GM23338 (cell line): ENCODE measurements at regions not wholly inside any gene's neighbourhood (a gene's known extent, or its start where the extent isn't known, plus 50 kb on each side); places are given as distances from the start of the nearest gene placed in this dataset.

Source experiments
- ATAC-seq: fragments of 200-7000 bp; cut with Tn5 transposase; 3 replicates; pipeline ENCODE4 v1.9.1; 2020
- DNase-seq: peaks from one replicate; pipeline ENCODE4 v3.0.0-alpha.2; 2015; ENCODE audit warnings: low spot score
- H2AFZ ChIP-seq: fragments of 200-600 bp; sonication (generic); 2 replicates; pipeline ENCODE4 v1.8.0; 2016; ENCODE audit warnings: antibody characterized with exemption, mild to moderate bottlenecking, moderate library complexity
- H3F3A ChIP-seq: fragments of 200-600 bp; sonication (generic); replicated peaks from 2 replicates; pipeline ENCODE4 v1.8.0; 2017; ENCODE audit warnings: antibody characterized with exemption, mixed run types, low read depth
- H3K27ac ChIP-seq: fragments of 200-600 bp; sonication (generic); 2 replicates; pipeline ENCODE4 v1.6.1; 2016; ENCODE audit warnings: low read depth
- H3K27me3 ChIP-seq: fragments of 200-600 bp; sonication (generic); 2 replicates; pipeline ENCODE4 v1.8.0; 2016; ENCODE audit warnings: mild to moderate bottlenecking, mixed run types, moderate library complexity; ENCODE audit not compliant: insufficient read depth
- H3K36me3 ChIP-seq: fragments of 200-600 bp; sonication (generic); 2 replicates; pipeline ENCODE4 v1.8.0; 2016; ENCODE audit warnings: mild to moderate bottlenecking; ENCODE audit not compliant: insufficient read depth
- H3K4me1 ChIP-seq: fragments of 200-600 bp; sonication (generic); 2 replicates; pipeline ENCODE4 v1.8.0; 2016; ENCODE audit warnings: mild to moderate bottlenecking, moderate library complexity; ENCODE audit not compliant: insufficient read depth
- H3K4me2 ChIP-seq: fragments of 200-600 bp; sonication (generic); 2 replicates; pipeline ENCODE4 v1.7.1; 2017; ENCODE audit warnings: mixed run types
- H3K4me3 ChIP-seq: fragments of 200-600 bp; sonication (generic); 2 replicates; pipeline ENCODE4 v1.6.1; 2016; ENCODE audit warnings: mixed run types
- H3K79me2 ChIP-seq: fragments of 200-600 bp; sonication (generic); replicated peaks from 2 replicates; pipeline ENCODE4 v1.8.0; 2017; ENCODE audit warnings: mild to moderate bottlenecking; ENCODE audit not compliant: insufficient read depth
- H3K9me2 ChIP-seq: fragments of 200-600 bp; sonication (generic); 2 replicates; pipeline ENCODE4 v1.8.0; 2017; ENCODE audit not compliant: insufficient read depth
- H4K20me1 ChIP-seq: fragments of 200-600 bp; sonication (generic); replicated peaks from 2 replicates; pipeline ENCODE4 v1.8.0; 2017; ENCODE audit warnings: mild to moderate bottlenecking; ENCODE audit not compliant: insufficient read depth
- H3K27ac Mint-ChIP-seq: 2 replicates; pipeline ENCODE4 v1.8.0; 2020; ENCODE audit warnings: inconsistent platforms, mild to moderate bottlenecking, moderate library complexity, mixed read lengths
- H3K27me3 Mint-ChIP-seq: 3 replicates; pipeline ENCODE4 v1.8.0; 2022; ENCODE audit warnings: low read depth, mild to moderate bottlenecking, moderate library complexity, mixed read lengths, inconsistent platforms; ENCODE audit not compliant: insufficient read depth, poor library complexity
- H3K36me3 Mint-ChIP-seq: 3 replicates; pipeline ENCODE4 v1.8.0; 2021; ENCODE audit warnings: low read depth, mild to moderate bottlenecking, inconsistent platforms, moderate library complexity, mixed read lengths
- H3K4me1 Mint-ChIP-seq: 3 replicates; pipeline ENCODE4 v1.8.0; 2020; ENCODE audit warnings: mild to moderate bottlenecking, inconsistent platforms, mixed read lengths
- H3K4me3 Mint-ChIP-seq: 3 replicates; pipeline ENCODE4 v1.8.0; 2021; ENCODE audit warnings: moderate library complexity, mild to moderate bottlenecking, inconsistent platforms, mixed read lengths
- H3K9me3 Mint-ChIP-seq: 3 replicates; pipeline ENCODE4 v1.8.0; 2020; ENCODE audit warnings: moderate library complexity, mild to moderate bottlenecking, inconsistent platforms, mixed read lengths
- CREB1 ChIP-seq: fragments of 250-450 bp; sonication (Bioruptor Pico); IDR thresholded peaks from 2 replicates; pipeline ENCODE4 v1.5.0; 2020; ENCODE audit warnings: low read depth, mild to moderate bottlenecking, moderate library complexity
- EZH2 ChIP-seq: fragments of 200-600 bp; sonication (generic); IDR thresholded peaks from one replicate; pipeline ENCODE4 v1.8.0; 2017; ENCODE audit warnings: antibody characterized with exemption, mild to moderate bottlenecking, low read depth; ENCODE audit not compliant: unreplicated experiment
- JUNB ChIP-seq: IDR thresholded peaks from one replicate; pipeline ENCODE4 v1.6.1; 2016; ENCODE audit warnings: antibody characterized with exemption; ENCODE audit not compliant: unreplicated experiment
- POLR2AphosphoS5 ChIP-seq: IDR thresholded peaks from 2 replicates; pipeline ENCODE4 v1.6.1; 2016; ENCODE audit warnings: antibody characterized with exemption, low read depth
- STAT1 ChIP-seq: IDR thresholded peaks from one replicate; pipeline ENCODE4 v1.6.1; 2016; ENCODE audit warnings: antibody characterized with exemption; ENCODE audit not compliant: unreplicated experiment
- ZNF114 ChIP-seq: fragments of 250-450 bp; sonication (Bioruptor Pico); IDR thresholded peaks from 2 replicates; pipeline ENCODE4 v1.5.0; 2020; ENCODE audit warnings: mild to moderate bottlenecking, moderate library complexity
- ZNF331 ChIP-seq: fragments of 250-450 bp; sonication (Bioruptor Pico); IDR thresholded peaks from 2 replicates; pipeline ENCODE4 v1.5.0; 2020; ENCODE audit warnings: low read depth, mild to moderate bottlenecking, moderate library complexity
- TF ChIP-seq, protein P1 (sequence below): IDR thresholded peaks from one replicate; pipeline ENCODE4 v1.6.1; 2018; ENCODE audit warnings: antibody characterized with exemption; ENCODE audit not compliant: unreplicated experiment
- TF ChIP-seq, protein P2 (sequence below): fragments of 250-450 bp; sonication (Bioruptor Pico); IDR thresholded peaks from 2 replicates; pipeline ENCODE4 v1.5.0; 2020; ENCODE audit warnings: mild to moderate bottlenecking, moderate library complexity
- TF ChIP-seq, protein P3 (sequence below), 2 experiments: fragments of 200-600 bp in 1 of 2; sonication (generic) in 1 of 2; conservative IDR thresholded peaks; 2 replicates each; pipeline versions ENCODE4 v1.5.1 to v1.6.1; 2016 to 2017; ENCODE audit warnings: antibody characterized with exemption in 2 of 2, low read depth in 2 of 2, mild to moderate bottlenecking in 2 of 2, moderate library complexity in 1 of 2

DNA sequence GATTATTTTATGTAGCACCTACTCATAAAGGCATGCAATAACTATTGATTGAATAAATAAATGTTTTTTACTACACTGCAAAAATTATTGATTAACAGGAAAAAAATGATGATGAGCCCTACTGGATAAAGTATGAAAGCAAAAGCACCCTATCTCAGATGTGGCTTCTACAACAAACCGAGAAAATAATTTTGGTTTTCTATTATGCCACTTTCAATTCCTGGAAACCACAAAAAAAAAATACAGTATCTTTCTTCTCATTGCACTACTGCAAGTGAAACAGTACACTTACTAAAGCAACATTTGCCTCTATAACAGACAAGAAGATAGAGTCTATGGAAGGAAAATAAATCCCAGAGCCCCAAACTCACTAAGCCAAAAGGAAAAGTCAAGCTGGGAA lies 1882.4 kb downstream of the NCAM2 start:
- peaks cover 24% of the 10 kb centered on the region for H3K4me1 Mint-ChIP-seq
- Histone ChIP-seq H3K9me2 (no peaks in the 10 kb centered on the region), H3K36me3 (no peaks in the 10 kb centered on the region), H3K4me1 (peaks cover 23% of the 10 kb centered on the region), H3K27me3 (no peaks in the 10 kb centered on the region), H2AFZ (no peak overlapping the region), H3K27ac (no peak overlapping the region; the same call in 1 of the 2 replicates), H3K4me2 (no peak overlapping the region), H3K79me2 (no peaks in the 10 kb centered on the region), H3K4me3 (no peak overlapping the region), H4K20me1 (no peaks in the 10 kb centered on the region), H3F3A (no peaks in the 10 kb centered on the region)
- H3K9me3 Mint-ChIP-seq = peaks cover 5% of the 10 kb centered on the region; the same call in 2 of the 3 replicates
- H3K27ac Mint-ChIP-seq = peak overlapping the region; percentile 40
- peaks cover 1% of the 10 kb centered on the region for H3K27me3 Mint-ChIP-seq
- no peak for DNase-seq
- no peaks in the 10 kb centered on the region; the same call in 2 of the 3 replicates for H3K36me3 Mint-ChIP-seq
- TF ChIP-seq EZH2 (no peak), STAT1 (no peak)
- TF ChIP-seq, protein P1, sequence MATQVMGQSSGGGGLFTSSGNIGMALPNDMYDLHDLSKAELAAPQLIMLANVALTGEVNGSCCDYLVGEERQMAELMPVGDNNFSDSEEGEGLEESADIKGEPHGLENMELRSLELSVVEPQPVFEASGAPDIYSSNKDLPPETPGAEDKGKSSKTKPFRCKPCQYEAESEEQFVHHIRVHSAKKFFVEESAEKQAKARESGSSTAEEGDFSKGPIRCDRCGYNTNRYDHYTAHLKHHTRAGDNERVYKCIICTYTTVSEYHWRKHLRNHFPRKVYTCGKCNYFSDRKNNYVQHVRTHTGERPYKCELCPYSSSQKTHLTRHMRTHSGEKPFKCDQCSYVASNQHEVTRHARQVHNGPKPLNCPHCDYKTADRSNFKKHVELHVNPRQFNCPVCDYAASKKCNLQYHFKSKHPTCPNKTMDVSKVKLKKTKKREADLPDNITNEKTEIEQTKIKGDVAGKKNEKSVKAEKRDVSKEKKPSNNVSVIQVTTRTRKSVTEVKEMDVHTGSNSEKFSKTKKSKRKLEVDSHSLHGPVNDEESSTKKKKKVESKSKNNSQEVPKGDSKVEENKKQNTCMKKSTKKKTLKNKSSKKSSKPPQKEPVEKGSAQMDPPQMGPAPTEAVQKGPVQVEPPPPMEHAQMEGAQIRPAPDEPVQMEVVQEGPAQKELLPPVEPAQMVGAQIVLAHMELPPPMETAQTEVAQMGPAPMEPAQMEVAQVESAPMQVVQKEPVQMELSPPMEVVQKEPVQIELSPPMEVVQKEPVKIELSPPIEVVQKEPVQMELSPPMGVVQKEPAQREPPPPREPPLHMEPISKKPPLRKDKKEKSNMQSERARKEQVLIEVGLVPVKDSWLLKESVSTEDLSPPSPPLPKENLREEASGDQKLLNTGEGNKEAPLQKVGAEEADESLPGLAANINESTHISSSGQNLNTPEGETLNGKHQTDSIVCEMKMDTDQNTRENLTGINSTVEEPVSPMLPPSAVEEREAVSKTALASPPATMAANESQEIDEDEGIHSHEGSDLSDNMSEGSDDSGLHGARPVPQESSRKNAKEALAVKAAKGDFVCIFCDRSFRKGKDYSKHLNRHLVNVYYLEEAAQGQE = no peak
- H3K4me3 Mint-ChIP-seq = no peak overlapping the region
- no peak for ATAC-seq

DNA sequence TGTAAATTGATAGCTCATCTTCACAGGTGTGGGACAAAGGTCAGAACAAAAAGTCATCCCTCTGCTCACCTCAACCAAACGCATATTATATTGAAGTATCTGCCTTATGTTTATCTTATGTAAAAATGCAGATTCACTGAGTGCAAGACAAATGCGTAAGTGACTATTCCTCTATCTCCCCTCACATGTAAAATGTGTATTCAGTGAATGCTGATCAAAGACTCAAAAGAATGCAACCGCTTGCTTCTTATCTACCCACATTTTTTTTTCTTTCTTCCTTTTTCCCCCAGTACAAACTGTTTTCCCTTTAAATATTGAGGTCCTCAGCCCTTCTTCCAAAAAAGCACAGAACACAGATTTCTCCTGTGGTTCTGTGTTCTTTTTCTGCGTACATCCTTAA lies 1882.9 kb downstream of the NCAM2 start:
- Histone ChIP-seq H3K4me1 (peaks cover 29% of the 10 kb centered on the region), H3K36me3 (no peaks in the 10 kb centered on the region), H4K20me1 (no peaks in the 10 kb centered on the region), H3K27me3 (no peaks in the 10 kb centered on the region), H3K79me2 (no peaks in the 10 kb centered on the region), H3F3A (no peaks in the 10 kb centered on the region), H3K27ac (peak overlapping the region; percentile 33), H2AFZ (no peak overlapping the region), H3K9me2 (no peaks in the 10 kb centered on the region), H3K4me3 (no peak overlapping the region), H3K4me2 (peak overlapping the region; percentile 2; the same call in 1 of the 2 replicates)
- Mint-ChIP-seq H3K36me3 (no peaks in the 10 kb centered on the region; the same call in 2 of the 3 replicates), H3K27me3 (peaks cover 1% of the 10 kb centered on the region), H3K27ac (peak overlapping the region; percentile 40), H3K4me1 (peaks cover 24% of the 10 kb centered on the region), H3K9me3 (peaks cover 5% of the 10 kb centered on the region; the same call in 2 of the 3 replicates), H3K4me3 (no peak overlapping the region)
- DNase-seq = peak; percentile 6
- no peak for ATAC-seq
- TF ChIP-seq ZNF114 (no peak), POLR2AphosphoS5 (no peak), ZNF331 (CRISPR knock-in tag) (no peak), CREB1 (CRISPR knock-in tag) (no peak), JUNB (no peak)
- TF ChIP-seq, protein P2, sequence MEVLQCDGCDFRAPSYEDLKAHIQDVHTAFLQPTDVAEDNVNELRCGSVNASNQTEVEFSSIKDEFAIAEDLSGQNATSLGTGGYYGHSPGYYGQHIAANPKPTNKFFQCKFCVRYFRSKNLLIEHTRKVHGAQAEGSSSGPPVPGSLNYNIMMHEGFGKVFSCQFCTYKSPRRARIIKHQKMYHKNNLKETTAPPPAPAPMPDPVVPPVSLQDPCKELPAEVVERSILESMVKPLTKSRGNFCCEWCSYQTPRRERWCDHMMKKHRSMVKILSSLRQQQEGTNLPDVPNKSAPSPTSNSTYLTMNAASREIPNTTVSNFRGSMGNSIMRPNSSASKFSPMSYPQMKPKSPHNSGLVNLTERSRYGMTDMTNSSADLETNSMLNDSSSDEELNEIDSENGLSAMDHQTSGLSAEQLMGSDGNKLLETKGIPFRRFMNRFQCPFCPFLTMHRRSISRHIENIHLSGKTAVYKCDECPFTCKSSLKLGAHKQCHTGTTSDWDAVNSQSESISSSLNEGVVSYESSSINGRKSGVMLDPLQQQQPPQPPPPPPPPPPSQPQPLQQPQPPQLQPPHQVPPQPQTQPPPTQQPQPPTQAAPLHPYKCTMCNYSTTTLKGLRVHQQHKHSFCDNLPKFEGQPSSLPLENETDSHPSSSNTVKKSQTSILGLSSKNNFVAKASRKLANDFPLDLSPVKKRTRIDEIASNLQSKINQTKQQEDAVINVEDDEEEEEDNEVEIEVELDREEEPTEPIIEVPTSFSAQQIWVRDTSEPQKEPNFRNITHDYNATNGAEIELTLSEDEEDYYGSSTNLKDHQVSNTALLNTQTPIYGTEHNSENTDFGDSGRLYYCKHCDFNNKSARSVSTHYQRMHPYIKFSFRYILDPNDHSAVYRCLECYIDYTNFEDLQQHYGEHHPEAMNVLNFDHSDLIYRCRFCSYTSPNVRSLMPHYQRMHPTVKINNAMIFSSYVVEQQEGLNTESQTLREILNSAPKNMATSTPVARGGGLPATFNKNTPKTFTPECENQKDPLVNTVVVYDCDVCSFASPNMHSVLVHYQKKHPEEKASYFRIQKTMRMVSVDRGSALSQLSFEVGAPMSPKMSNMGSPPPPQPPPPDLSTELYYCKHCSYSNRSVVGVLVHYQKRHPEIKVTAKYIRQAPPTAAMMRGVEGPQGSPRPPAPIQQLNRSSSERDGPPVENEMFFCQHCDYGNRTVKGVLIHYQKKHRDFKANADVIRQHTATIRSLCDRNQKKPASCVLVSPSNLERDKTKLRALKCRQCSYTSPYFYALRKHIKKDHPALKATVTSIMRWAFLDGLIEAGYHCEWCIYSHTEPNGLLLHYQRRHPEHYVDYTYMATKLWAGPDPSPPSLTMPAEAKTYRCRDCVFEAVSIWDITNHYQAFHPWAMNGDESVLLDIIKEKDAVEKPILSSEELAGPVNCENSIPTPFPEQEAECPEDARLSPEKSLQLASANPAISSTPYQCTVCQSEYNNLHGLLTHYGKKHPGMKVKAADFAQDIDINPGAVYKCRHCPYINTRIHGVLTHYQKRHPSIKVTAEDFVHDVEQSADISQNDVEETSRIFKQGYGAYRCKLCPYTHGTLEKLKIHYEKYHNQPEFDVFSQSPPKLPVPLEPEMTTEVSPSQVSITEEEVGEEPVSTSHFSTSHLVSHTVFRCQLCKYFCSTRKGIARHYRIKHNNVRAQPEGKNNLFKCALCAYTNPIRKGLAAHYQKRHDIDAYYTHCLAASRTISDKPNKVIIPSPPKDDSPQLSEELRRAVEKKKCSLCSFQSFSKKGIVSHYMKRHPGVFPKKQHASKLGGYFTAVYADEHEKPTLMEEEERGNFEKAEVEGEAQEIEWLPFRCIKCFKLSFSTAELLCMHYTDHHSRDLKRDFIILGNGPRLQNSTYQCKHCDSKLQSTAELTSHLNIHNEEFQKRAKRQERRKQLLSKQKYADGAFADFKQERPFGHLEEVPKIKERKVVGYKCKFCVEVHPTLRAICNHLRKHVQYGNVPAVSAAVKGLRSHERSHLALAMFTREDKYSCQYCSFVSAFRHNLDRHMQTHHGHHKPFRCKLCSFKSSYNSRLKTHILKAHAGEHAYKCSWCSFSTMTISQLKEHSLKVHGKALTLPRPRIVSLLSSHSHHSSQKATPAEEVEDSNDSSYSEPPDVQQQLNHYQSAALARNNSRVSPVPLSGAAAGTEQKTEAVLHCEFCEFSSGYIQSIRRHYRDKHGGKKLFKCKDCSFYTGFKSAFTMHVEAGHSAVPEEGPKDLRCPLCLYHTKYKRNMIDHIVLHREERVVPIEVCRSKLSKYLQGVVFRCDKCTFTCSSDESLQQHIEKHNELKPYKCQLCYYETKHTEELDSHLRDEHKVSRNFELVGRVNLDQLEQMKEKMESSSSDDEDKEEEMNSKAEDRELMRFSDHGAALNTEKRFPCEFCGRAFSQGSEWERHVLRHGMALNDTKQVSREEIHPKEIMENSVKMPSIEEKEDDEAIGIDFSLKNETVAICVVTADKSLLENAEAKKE = no peak
- TF ChIP-seq, protein P3, sequence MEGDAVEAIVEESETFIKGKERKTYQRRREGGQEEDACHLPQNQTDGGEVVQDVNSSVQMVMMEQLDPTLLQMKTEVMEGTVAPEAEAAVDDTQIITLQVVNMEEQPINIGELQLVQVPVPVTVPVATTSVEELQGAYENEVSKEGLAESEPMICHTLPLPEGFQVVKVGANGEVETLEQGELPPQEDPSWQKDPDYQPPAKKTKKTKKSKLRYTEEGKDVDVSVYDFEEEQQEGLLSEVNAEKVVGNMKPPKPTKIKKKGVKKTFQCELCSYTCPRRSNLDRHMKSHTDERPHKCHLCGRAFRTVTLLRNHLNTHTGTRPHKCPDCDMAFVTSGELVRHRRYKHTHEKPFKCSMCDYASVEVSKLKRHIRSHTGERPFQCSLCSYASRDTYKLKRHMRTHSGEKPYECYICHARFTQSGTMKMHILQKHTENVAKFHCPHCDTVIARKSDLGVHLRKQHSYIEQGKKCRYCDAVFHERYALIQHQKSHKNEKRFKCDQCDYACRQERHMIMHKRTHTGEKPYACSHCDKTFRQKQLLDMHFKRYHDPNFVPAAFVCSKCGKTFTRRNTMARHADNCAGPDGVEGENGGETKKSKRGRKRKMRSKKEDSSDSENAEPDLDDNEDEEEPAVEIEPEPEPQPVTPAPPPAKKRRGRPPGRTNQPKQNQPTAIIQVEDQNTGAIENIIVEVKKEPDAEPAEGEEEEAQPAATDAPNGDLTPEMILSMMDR (conservative IDR thresholded peaks at IDR 0.05; ENCODE audit: low read depth in 2 of 2) = no peak
